Suprapubic skin (tissue), 3 donors: ENCODE measurements at regions not wholly inside any gene's neighbourhood (a gene's known extent, or its start where the extent isn't known, plus 50 kb on each side); places are given as distances from the start of the nearest gene placed in this dataset.

Source experiments
- EP300 ChIP-seq: sonication (generic); formaldehyde crosslinking; IDR thresholded peaks from one replicate; pipeline ENCODE4 v1.6.1; 2017; ENCODE audit warnings: antibody characterized with exemption
- POLR2A ChIP-seq, 2 donors: fragments of 450-650 bp; IDR thresholded peaks; one replicate each; pipeline ENCODE4 v1.6.1; 2017; ENCODE audit warnings: antibody characterized with exemption in 2 of 2, mild to moderate bottlenecking in 2 of 2, moderate library complexity in 2 of 2
- TF ChIP-seq, protein P1 (sequence below), 2 donors: fragments of 200-600 bp in 1 of 2; fragments of 450-650 bp in 1 of 2; sonication (generic) in 1 of 2; IDR thresholded peaks; one replicate each; pipeline ENCODE4 v1.5.1; 2016 to 2019; ENCODE audit warnings: antibody characterized with exemption in 2 of 2, mild to moderate bottlenecking in 1 of 2, moderate library complexity in 1 of 2

DNA sequence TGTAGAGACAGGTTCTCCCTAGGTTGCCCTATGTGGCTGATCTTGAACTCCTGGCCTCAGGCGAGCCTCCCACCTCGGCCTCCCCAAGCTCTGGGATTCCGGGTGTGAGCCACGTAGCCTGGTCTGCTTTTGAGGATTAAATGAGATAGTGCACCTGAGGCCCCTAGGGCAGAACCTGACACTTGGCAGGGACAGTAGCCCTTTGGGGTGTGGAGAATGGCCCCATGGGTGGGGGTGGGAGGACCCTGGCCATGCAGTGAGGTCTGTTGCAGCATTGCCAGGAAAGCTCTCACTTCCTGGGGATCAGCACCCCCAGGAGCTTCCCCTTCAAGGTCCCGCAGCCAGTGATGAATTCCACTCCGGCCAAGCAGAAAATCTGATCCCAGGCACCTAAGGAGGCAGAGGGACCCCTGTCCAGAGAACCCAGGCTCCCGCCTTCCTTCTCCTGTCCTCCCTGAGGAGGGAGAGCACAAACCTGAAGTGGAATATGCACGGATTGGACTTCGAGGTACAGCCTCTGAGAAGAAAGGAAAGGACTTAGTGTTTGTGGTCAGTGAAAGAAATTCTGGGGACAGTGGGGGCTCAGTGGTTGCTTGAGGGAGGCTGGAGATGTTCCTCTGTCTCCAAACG, 73.9 kb upstream of the UNC5A start:
- TF ChIP-seq POLR2A (IDR thresholded peaks at IDR 0.05) (no peak), EP300 (no peak)
- TF ChIP-seq, protein P1, sequence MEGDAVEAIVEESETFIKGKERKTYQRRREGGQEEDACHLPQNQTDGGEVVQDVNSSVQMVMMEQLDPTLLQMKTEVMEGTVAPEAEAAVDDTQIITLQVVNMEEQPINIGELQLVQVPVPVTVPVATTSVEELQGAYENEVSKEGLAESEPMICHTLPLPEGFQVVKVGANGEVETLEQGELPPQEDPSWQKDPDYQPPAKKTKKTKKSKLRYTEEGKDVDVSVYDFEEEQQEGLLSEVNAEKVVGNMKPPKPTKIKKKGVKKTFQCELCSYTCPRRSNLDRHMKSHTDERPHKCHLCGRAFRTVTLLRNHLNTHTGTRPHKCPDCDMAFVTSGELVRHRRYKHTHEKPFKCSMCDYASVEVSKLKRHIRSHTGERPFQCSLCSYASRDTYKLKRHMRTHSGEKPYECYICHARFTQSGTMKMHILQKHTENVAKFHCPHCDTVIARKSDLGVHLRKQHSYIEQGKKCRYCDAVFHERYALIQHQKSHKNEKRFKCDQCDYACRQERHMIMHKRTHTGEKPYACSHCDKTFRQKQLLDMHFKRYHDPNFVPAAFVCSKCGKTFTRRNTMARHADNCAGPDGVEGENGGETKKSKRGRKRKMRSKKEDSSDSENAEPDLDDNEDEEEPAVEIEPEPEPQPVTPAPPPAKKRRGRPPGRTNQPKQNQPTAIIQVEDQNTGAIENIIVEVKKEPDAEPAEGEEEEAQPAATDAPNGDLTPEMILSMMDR (IDR thresholded peaks at IDR 0.05) = no peak
